Kidney epithelial cell (primary cell): ENCODE measurements at regions not wholly inside any gene's neighbourhood (a gene's known extent, or its start where the extent isn't known, plus 50 kb on each side); places are given as distances from the start of the nearest gene placed in this dataset.

ENCODE experiments used
- DNase-seq: peaks from one replicate; pipeline ENCODE4 v3.0.0-alpha.2; 2010; ENCODE audit warnings: low read depth
- H3K27me3 ChIP-seq: 2 replicates; pipeline ENCODE4 v1.6.0; 2011; ENCODE audit warnings: low read length; ENCODE audit not compliant: control insufficient read depth, insufficient read depth
- H3K36me3 ChIP-seq: 2 replicates; pipeline ENCODE4 v1.5.1; 2011; ENCODE audit warnings: low read length; ENCODE audit not compliant: control insufficient read depth, insufficient read depth
- H3K4me3 ChIP-seq: 2 replicates; pipeline ENCODE4 v1.5.1; 2011; ENCODE audit warnings: low read depth, mild to moderate bottlenecking, control low read depth, low read length
- TF ChIP-seq, protein P1 (sequence below): IDR thresholded peaks from 2 replicates; pipeline ENCODE4 v1.5.1; 2011; ENCODE audit warnings: mild to moderate bottlenecking, moderate library complexity, low read length, control low read depth, inconsistent platforms; ENCODE audit not compliant: insufficient read depth, poor library complexity, severe bottlenecking

- TF ChIP-seq, protein P1, sequence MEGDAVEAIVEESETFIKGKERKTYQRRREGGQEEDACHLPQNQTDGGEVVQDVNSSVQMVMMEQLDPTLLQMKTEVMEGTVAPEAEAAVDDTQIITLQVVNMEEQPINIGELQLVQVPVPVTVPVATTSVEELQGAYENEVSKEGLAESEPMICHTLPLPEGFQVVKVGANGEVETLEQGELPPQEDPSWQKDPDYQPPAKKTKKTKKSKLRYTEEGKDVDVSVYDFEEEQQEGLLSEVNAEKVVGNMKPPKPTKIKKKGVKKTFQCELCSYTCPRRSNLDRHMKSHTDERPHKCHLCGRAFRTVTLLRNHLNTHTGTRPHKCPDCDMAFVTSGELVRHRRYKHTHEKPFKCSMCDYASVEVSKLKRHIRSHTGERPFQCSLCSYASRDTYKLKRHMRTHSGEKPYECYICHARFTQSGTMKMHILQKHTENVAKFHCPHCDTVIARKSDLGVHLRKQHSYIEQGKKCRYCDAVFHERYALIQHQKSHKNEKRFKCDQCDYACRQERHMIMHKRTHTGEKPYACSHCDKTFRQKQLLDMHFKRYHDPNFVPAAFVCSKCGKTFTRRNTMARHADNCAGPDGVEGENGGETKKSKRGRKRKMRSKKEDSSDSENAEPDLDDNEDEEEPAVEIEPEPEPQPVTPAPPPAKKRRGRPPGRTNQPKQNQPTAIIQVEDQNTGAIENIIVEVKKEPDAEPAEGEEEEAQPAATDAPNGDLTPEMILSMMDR: no peak
Observed at GRCh38 chr7:132072873-132073272, 503.4 kb downstream of the PLXNA4 start.

GRCh38 chr7:132072165-132072564 lies 504.1 kb downstream of the PLXNA4 start:
- no peak overlapping the region for H3K4me3 ChIP-seq
- TF ChIP-seq, protein P1: no peak
- no peaks in the 10 kb centered on the region for H3K36me3 ChIP-seq
- no peak for DNase-seq
- H3K27me3 ChIP-seq: no peaks in the 10 kb centered on the region

More at GRCh38 chr7:132072873-132073272, 503.4 kb downstream of the PLXNA4 start:
- Histone ChIP-seq H3K4me3 (no peak overlapping the region), H3K27me3 (no peaks in the 10 kb centered on the region), H3K36me3 (no peaks in the 10 kb centered on the region)
- DNase-seq: no peak

DNA sequence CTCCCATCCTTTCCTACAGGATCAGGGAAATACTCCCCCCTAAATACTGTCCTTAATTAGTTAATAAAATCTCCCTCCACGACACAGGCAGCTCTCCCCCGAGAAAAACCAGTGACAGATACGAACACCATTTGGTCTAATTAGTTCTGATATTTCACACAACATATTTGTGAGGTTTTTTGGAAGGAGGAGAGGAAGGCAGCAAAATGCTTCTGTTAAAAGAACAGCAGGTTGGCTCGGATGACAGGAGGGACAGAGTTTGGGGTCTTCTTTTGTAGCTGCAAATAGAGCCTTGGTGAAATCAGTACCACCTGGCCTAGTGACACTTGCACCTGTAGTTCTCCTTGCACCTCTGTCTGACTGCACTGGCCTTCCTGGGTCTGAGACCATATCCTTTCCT lies 507.0 kb downstream of the PLXNA4 start:
- TF ChIP-seq, protein P1: no peak
- no peak overlapping the region for H3K4me3 ChIP-seq

GRCh38 chr7:132066761-132067171 lies 509.5 kb downstream of the PLXNA4 start:
- TF ChIP-seq, protein P1: no peak
- no peak overlapping the region for H3K4me3 ChIP-seq
- H3K36me3 ChIP-seq: no peaks in the 10 kb centered on the region
- DNase-seq: no peak
- H3K27me3 ChIP-seq: no peaks in the 10 kb centered on the region

More for the DNA sequence above, 507.0 kb downstream of the PLXNA4 start:
- DNase-seq: no peak
- Histone ChIP-seq H3K27me3 (no peaks in the 10 kb centered on the region), H3K36me3 (no peaks in the 10 kb centered on the region)

GRCh38 chr7:132065989-132066603 lies 509.7 kb upstream of the PODXL start:
- Histone ChIP-seq H3K4me3 (no peak overlapping the region), H3K27me3 (no peaks in the 10 kb centered on the region), H3K36me3 (no peaks in the 10 kb centered on the region)
- DNase-seq: no peak
- TF ChIP-seq, protein P1: no peak
